ENCODE measurements at regions not wholly inside any gene's neighbourhood (a gene's known extent, or its start where the extent isn't known, plus 50 kb on each side); places are given as distances from the start of the nearest gene placed in this dataset.

- H3K36me3 Mint-ChIP-seq, result peaks cover 11% of the 10 kb centered on the region
- H3K4me1 Mint-ChIP-seq, result peaks cover 19% of the 10 kb centered on the region
- ATAC-seq (no peak), DNase-seq (ENCODE audit: low spot score) (no peak)
- H3K9me3 Mint-ChIP-seq, result peaks cover 18% of the 10 kb centered on the region
- H3K27ac Mint-ChIP-seq, result no peak overlapping the region
- TF ChIP-seq NR1H2 (CRISPR knock-in tag; IDR thresholded peaks at IDR 0.05), result no peak
- POLR2A ChIA-PET, result no interaction called here
- H3K4me3 Mint-ChIP-seq, result no peak overlapping the region
- CTCF ChIA-PET, result no interaction called here
- no peaks in the 10 kb centered on the region for H3K27me3 Mint-ChIP-seq (ENCODE audit: low read depth)
Observed at GRCh38 chr2:160726046-160726445, 232.4 kb upstream of the RBMS1 start.

- Mint-ChIP-seq H3K36me3 (no peaks in the 10 kb centered on the region), H3K4me1 (peaks cover 36% of the 10 kb centered on the region), H3K9me3 (peaks cover 11% of the 10 kb centered on the region), H3K27me3 (ENCODE audit: low read depth) (no peaks in the 10 kb centered on the region), H3K4me3 (no peak overlapping the region), H3K27ac (peak overlapping the region; percentile 54)
- ChIA-PET CTCF (interaction anchor here (0.6 kb wide), 1 partner anchor 406 kb away, joined by 3 read pairs; no protein-coding TSS in a partner anchor), POLR2A (no interaction called here)
- TF ChIP-seq MXD4 (CRISPR knock-in tag; IDR thresholded peaks at IDR 0.05; ENCODE audit: borderline replicate concordance), result no peak
- no peak for TF ChIP-seq RORB (CRISPR knock-in tag; IDR thresholded peaks at IDR 0.05)
- TF ChIP-seq ZNF425 (CRISPR knock-in tag; conservative IDR thresholded peaks at IDR 0.05), result no peak
- ATAC-seq (peak; percentile 35; the same call in 1 of the 2 replicates), DNase-seq (ENCODE audit: low spot score) (no peak)
Observed at GRCh38 chr2:160730296-160730995, 236.8 kb upstream of the RBMS1 start.

- ChIA-PET POLR2A (no interaction called here), CTCF (no interaction called here)
- Mint-ChIP-seq H3K4me1 (peaks cover 40% of the 10 kb centered on the region), H3K27me3 (ENCODE audit: low read depth) (no peaks in the 10 kb centered on the region), H3K36me3 (no peaks in the 10 kb centered on the region), H3K9me3 (peaks cover 11% of the 10 kb centered on the region), H3K4me3 (no peak overlapping the region), H3K27ac (0 out of 2 replicates have a peak overlapping the region, but pooled peaks have one; percentile 22)
- DNase-seq (ENCODE audit: low spot score) (no peak), ATAC-seq (peak; percentile 55)
- TF ChIP-seq RORB (CRISPR knock-in tag; IDR thresholded peaks at IDR 0.05) (no peak), MYBL2 (CRISPR knock-in tag; IDR thresholded peaks at IDR 0.05) (no peak), ATF1 (CRISPR knock-in tag; IDR thresholded peaks at IDR 0.05) (no peak), CREB1 (CRISPR knock-in tag; IDR thresholded peaks at IDR 0.05) (no peak), ATF3 (CRISPR knock-in tag; conservative IDR thresholded peaks at IDR 0.05) (no peak), CTCF (IDR thresholded peaks at IDR 0.05) (no peak), ZNF281 (CRISPR knock-in tag; IDR thresholded peaks at IDR 0.05) (no peak), ZNF416 (CRISPR knock-in tag; IDR thresholded peaks at IDR 0.05) (no peak), SMAD3 (CRISPR knock-in tag; IDR thresholded peaks at IDR 0.05; ENCODE audit: borderline replicate concordance) (no peak), GRHL2 (CRISPR knock-in tag; IDR thresholded peaks at IDR 0.05; ENCODE audit: insufficient replicate concordance, severe bottlenecking) (no peak)
Observed at GRCh38 chr2:160731415-160731814, 237.8 kb upstream of the RBMS1 start.
